ENCODE measurements at regions not wholly inside any gene's neighbourhood (a gene's known extent, or its start where the extent isn't known, plus 50 kb on each side); places are given as distances from the start of the nearest gene placed in this dataset.

DNA sequence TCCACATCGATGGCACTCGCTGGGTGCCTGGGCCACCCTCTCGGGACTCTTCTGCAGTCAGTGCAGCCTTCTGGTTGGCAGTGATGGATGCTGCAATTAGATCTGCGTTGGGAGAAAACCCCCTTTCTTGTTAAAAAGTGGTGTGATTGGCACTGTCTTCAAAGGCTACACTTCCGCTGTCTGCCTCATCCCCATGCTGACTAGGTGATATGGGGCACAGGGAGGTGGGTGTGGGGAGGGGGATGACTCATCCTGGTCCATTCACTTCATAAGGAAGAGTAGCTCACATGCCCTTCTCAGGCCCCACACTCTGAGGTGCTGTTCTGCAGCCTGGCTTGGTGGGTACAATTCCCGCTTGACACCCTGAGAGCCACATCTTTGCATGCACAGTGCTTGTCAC, 77.4 kb downstream of the THNSL2 start:
- H3K56ac ChIP-seq (ENCODE audit: extremely low read depth, insufficient read depth, low read length), result no peak overlapping the region
- H3K27ac ChIP-seq (ENCODE audit: insufficient read depth, low read length), result no peak overlapping the region
- H3K79me1 ChIP-seq (ENCODE audit: low read depth in 1 of 2, low read length in 2 of 2), result no peaks in the 10 kb centered on the region
- no peak overlapping the region for H2BK15ac ChIP-seq (ENCODE audit: low read depth, low read length)
- H3K9ac ChIP-seq (ENCODE audit: low read depth, low read length), result no peak overlapping the region
- H3K4me1 ChIP-seq (ENCODE audit: control insufficient read depth, insufficient read depth, low read length), result no peaks in the 10 kb centered on the region
- no peak overlapping the region for H2BK120ac ChIP-seq (ENCODE audit: low read depth, low read length)
- CTCF ChIA-PET, result no interaction called here
- no peak overlapping the region for H3K4me2 ChIP-seq (ENCODE audit: low read depth, low read length)
- no peak overlapping the region for H2BK20ac ChIP-seq (ENCODE audit: low read depth, low read length)
- no peak overlapping the region for H2BK5ac ChIP-seq (ENCODE audit: low read depth, low read length, poor library complexity, severe bottlenecking)
- H3K9me3 ChIP-seq (ENCODE audit: control insufficient read depth, insufficient read depth, low read length), result no peaks in the 10 kb centered on the region
- no peak overlapping the region for H4K5ac ChIP-seq (ENCODE audit: low read depth, low read length)
- H3K9me1 ChIP-seq (ENCODE audit: insufficient read depth, low read length), result no peaks in the 10 kb centered on the region
- WGBS, 2 experiments (ENCODE audit: extremely low coverage in 2 of 2, insufficient read length in 1 of 2), result 80% methylated on average over 1 of the region's 6 CpGs; no CpG with 5 or more reads in 1 of the 2 experiments
- no peak overlapping the region for H3K14ac ChIP-seq (replicated peaks; ENCODE audit: low read depth, low read length)
- ATAC-seq (ENCODE audit: low read depth) (no peak), DNase-seq (no peak)
- no peak overlapping the region for H3K18ac ChIP-seq (ENCODE audit: low read depth, low read length)
- no peak overlapping the region for H2AK5ac ChIP-seq (ENCODE audit: low read depth, low read length)
- H3K23ac ChIP-seq (ENCODE audit: low read depth, low read length), result no peak overlapping the region
- no TSS peak for BruUV-seq (replicated peaks)
- H3K4me3 ChIP-seq (ENCODE audit: insufficient read depth, low read depth, low read length), result no peak overlapping the region
- dilution Hi-C loops (cut with HindIII; ENCODE audit: low sequenced_read_pairs, unreplicated experiment) (no loop called here), in situ Hi-C loops (cut with MboI; ENCODE audit: low sequenced_read_pairs) (no loop called here), intact Hi-C loops (cut with micrococcal nuclease) (no loop called here)
- POLR2A ChIA-PET (ENCODE audit: unreplicated experiment), result no interaction called here
- no peak overlapping the region for H2AFZ ChIP-seq (replicated peaks; ENCODE audit: low read length, poor library complexity)
- no peak overlapping the region for H3K4ac ChIP-seq (ENCODE audit: low read depth, low read length)
- H4K8ac ChIP-seq (ENCODE audit: low read depth in 2 of 2, low read length in 2 of 2), result no peak overlapping the region
- H3K36me3 ChIP-seq (ENCODE audit: control insufficient read depth, insufficient read depth, low read length), result no peaks in the 10 kb centered on the region
- TF ChIP-seq, protein P1, sequence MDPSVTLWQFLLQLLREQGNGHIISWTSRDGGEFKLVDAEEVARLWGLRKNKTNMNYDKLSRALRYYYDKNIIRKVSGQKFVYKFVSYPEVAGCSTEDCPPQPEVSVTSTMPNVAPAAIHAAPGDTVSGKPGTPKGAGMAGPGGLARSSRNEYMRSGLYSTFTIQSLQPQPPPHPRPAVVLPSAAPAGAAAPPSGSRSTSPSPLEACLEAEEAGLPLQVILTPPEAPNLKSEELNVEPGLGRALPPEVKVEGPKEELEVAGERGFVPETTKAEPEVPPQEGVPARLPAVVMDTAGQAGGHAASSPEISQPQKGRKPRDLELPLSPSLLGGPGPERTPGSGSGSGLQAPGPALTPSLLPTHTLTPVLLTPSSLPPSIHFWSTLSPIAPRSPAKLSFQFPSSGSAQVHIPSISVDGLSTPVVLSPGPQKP (IDR thresholded peaks at IDR 0.05; ENCODE audit: borderline replicate concordance, low read depth, low read length), result no peak
- TF ChIP-seq CEBPB (IDR thresholded peaks at IDR 0.05; ENCODE audit: low read depth, low read length) (no peak), RAD21 (IDR thresholded peaks at IDR 0.05; ENCODE audit: low read length) (no peak), SMC3 (IDR thresholded peaks at IDR 0.05; ENCODE audit: low read depth, low read length) (no peak), RCOR1 (IDR thresholded peaks at IDR 0.05; ENCODE audit: insufficient replicate concordance, low read length) (no peak), FOS (IDR thresholded peaks at IDR 0.05; ENCODE audit: low read depth, low read length) (no peak), CHD1 (IDR thresholded peaks at IDR 0.05; ENCODE audit: low read depth, low read length) (no peak), RFX5 (IDR thresholded peaks at IDR 0.05; ENCODE audit: low read depth, low read length) (no peak), POLR2A (IDR thresholded peaks at IDR 0.05; ENCODE audit: low read depth, low read length) (no peak), BHLHE40 (IDR thresholded peaks at IDR 0.05; ENCODE audit: low read depth, low read length) (no peak), MXI1 (IDR thresholded peaks at IDR 0.05; ENCODE audit: borderline replicate concordance, low read depth, low read length) (no peak), MAZ (IDR thresholded peaks at IDR 0.05; ENCODE audit: borderline replicate concordance, low read depth, low read length) (no peak)
- TF ChIP-seq, protein P2, sequence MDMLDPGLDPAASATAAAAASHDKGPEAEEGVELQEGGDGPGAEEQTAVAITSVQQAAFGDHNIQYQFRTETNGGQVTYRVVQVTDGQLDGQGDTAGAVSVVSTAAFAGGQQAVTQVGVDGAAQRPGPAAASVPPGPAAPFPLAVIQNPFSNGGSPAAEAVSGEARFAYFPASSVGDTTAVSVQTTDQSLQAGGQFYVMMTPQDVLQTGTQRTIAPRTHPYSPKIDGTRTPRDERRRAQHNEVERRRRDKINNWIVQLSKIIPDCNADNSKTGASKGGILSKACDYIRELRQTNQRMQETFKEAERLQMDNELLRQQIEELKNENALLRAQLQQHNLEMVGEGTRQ (IDR thresholded peaks at IDR 0.05; ENCODE audit: low read depth, low read length), result no peak
- H4K91ac ChIP-seq (ENCODE audit: insufficient read depth, low read depth, low read length), result no peak overlapping the region
- H4K20me1 ChIP-seq (ENCODE audit: insufficient read depth, low read length), result no peaks in the 10 kb centered on the region
- no peak overlapping the region for H2AK9ac ChIP-seq (replicated peaks; ENCODE audit: low read depth, low read length, poor library complexity)
- H3K27me3 ChIP-seq (ENCODE audit: control insufficient read depth, insufficient read depth, low read length), result no peaks in the 10 kb centered on the region
